ENCODE measurements at regions not wholly inside any gene's neighbourhood (a gene's known extent, or its start where the extent isn't known, plus 50 kb on each side); places are given as distances from the start of the nearest gene placed in this dataset.
"Not testable (repeated sequence)": the region's sequence is repeated elsewhere in the genome, so short reads cannot be mapped to it uniquely, and the experiment has no call there.

DNA sequence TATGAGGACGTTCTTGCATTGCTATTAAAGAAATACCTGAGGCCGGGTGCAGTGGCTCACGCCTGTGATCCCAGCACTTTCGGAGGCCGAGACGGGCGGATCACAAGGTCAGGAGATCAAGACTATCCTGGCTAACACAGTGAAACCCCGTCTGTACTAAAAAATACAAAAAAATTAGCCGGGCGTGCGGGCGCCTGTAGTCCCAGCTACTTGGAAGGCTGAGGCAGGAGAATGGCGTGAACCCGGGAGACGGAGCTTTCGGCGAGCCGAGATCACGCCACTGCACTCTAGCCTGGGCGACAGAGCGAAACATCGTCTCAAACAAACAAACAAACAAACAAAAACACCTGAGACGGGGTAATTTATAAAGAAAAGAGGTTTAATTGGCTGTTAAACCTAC is 674.0 kb downstream of the BRINP1 start:
- TF ChIP-seq, protein P1, sequence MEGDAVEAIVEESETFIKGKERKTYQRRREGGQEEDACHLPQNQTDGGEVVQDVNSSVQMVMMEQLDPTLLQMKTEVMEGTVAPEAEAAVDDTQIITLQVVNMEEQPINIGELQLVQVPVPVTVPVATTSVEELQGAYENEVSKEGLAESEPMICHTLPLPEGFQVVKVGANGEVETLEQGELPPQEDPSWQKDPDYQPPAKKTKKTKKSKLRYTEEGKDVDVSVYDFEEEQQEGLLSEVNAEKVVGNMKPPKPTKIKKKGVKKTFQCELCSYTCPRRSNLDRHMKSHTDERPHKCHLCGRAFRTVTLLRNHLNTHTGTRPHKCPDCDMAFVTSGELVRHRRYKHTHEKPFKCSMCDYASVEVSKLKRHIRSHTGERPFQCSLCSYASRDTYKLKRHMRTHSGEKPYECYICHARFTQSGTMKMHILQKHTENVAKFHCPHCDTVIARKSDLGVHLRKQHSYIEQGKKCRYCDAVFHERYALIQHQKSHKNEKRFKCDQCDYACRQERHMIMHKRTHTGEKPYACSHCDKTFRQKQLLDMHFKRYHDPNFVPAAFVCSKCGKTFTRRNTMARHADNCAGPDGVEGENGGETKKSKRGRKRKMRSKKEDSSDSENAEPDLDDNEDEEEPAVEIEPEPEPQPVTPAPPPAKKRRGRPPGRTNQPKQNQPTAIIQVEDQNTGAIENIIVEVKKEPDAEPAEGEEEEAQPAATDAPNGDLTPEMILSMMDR (IDR thresholded peaks at IDR 0.05): not testable (repeated sequence)
- TF ChIP-seq POLR2A (IDR thresholded peaks at IDR 0.05): not testable (repeated sequence)
